ENCODE measurements at regions not wholly inside any gene's neighbourhood (a gene's known extent, or its start where the extent isn't known, plus 50 kb on each side); places are given as distances from the start of the nearest gene placed in this dataset.
A peak's percentile ranks its signal among the peaks of the same experiment; 100 is the strongest.
"Not testable (repeated sequence)": the region's sequence is repeated elsewhere in the genome, so short reads cannot be mapped to it uniquely, and the experiment has no call there.

GRCh38 chr7:25722856-25723255 is 429.1 kb upstream of the NFE2L3 start:
- DNase-seq = peak; percentile 56

- DNase-seq = no peak
Measured at GRCh38 chr7:25725451-25725850, 426.5 kb upstream of the NFE2L3 start.

- no peak for DNase-seq
Measured at GRCh38 chr7:25726170-25726780, 425.7 kb upstream of the NFE2L3 start.

- no peak for DNase-seq
Measured at GRCh38 chr7:25726781-25727311, 425.2 kb upstream of the NFE2L3 start.

GRCh38 chr7:25727446-25727845 is 424.6 kb upstream of the NFE2L3 start:
- DNase-seq = no peak

- no peak for DNase-seq
Measured at GRCh38 chr7:25727876-25728275, 424.1 kb upstream of the NFE2L3 start.

GRCh38 chr7:25731068-25731845 is 420.7 kb upstream of the NFE2L3 start:
- DNase-seq = peak; percentile 38

- no peak for DNase-seq
Measured at GRCh38 chr7:25731846-25732245, 420.2 kb upstream of the NFE2L3 start.

- DNase-seq = no peak
Measured at GRCh38 chr7:25732766-25733217, 419.2 kb upstream of the NFE2L3 start.

GRCh38 chr7:25735674-25736242 is 416.2 kb upstream of the NFE2L3 start:
- no peak for DNase-seq

GRCh38 chr7:25738528-25738927 is 413.5 kb upstream of the NFE2L3 start:
- DNase-seq = no peak

GRCh38 chr7:25739143-25739542 is 412.9 kb upstream of the NFE2L3 start:
- no peak for DNase-seq

- no peak for DNase-seq
Measured at GRCh38 chr7:25742316-25742715, 409.7 kb upstream of the NFE2L3 start.

GRCh38 chr7:25743670-25744451 is 408.1 kb upstream of the NFE2L3 start:
- not testable (repeated sequence) for DNase-seq

GRCh38 chr7:25750744-25751508 is 401.1 kb upstream of the NFE2L3 start:
- no peak for DNase-seq

GRCh38 chr7:25752154-25752553 is 399.8 kb upstream of the NFE2L3 start:
- no peak for DNase-seq

- DNase-seq = no peak
Measured at GRCh38 chr7:25752967-25753791, 398.8 kb upstream of the NFE2L3 start.

- DNase-seq = no peak
Measured at GRCh38 chr7:25753837-25754236, 398.2 kb upstream of the NFE2L3 start.

GRCh38 chr7:25754333-25754732 is 397.7 kb upstream of the NFE2L3 start:
- no peak for DNase-seq

GRCh38 chr7:25754751-25755150 is 397.2 kb upstream of the NFE2L3 start:
- DNase-seq = no peak

GRCh38 chr7:25756601-25757000 is 395.4 kb upstream of the NFE2L3 start:
- DNase-seq = no peak
